ENCODE measurements at regions not wholly inside any gene's neighbourhood (a gene's known extent, or its start where the extent isn't known, plus 50 kb on each side); places are given as distances from the start of the nearest gene placed in this dataset.

DNA sequence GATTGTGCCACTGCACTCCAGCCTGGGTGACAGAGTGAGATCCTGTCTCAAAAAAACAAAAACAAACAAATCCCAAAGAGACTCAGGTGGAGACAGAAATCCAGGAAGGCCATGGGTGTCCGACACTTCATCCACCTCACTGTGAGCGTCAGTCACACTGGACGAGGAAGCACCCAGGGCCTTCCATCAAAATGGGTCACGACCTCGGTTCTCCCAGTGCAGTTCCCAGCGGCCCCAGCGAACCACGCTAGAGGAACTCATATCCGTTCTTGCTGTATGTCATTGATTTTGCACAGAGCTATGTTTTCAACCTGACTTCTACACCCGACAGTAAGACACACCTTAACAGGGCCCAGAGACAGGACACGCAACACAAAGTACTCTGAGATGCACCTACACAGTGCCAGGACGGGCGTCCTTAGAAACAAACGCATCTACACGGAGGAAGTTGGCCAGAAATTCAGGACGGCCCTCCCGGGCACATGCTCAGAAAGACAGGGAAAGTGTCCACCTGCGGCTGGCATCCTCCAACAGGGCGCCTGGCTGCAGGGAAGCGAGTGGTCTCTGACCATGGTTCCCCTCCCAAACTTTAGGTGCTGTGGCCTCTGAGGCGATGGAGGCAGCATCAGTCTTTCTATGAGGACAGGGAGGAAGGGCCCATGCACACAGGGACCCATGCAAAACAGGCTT, 410.5 kb downstream of the CTTN start:
- no peak for DNase-seq

GRCh38 chr11:70810133-70810532, 411.8 kb downstream of the CTTN start:
- DNase-seq, result no peak

- DNase-seq, result no peak
Observed at GRCh38 chr11:70810681-70811080, 412.4 kb downstream of the CTTN start.

DNA sequence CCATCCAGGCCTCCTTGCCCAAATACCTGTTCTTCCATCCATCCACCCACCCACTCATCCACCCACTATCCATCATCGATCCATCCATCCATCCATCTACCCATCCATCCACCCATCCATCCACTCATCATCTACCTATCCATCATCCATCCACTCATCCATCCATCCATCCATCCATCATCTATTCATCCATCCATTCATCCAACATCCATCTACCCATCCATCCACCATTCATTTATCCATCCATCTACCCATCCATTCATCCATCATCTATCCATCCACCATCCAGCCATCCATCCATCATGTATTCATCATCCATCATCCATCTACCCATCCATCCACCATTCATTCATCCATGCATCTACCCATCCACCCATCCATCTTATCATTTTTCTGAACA, 413.2 kb downstream of the CTTN start:
- DNase-seq, result no peak

DNA sequence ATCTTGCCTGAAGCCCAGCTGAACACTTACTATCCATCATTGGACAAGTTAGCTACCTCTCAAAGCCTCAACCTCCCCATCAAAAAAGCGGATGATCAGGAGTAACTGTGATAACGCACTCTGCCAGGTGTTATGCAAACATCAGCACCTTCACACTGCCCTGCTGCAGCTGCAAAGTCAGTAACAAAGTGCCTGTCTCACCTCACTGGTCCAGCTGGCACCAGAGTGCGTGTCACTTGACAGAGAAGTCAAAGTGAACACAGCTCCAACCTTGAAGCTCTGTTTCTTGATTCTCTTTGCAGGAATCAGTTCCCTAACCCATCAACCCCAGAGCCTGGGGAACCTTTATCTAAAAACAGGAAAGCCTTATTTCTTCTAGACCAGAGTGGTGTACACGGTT, 413.6 kb downstream of the CTTN start:
- no peak for DNase-seq

GRCh38 chr11:70812472-70812871, 414.1 kb downstream of the CTTN start:
- no peak for DNase-seq

GRCh38 chr11:70813651-70814050, 415.3 kb downstream of the CTTN start:
- no peak for DNase-seq

GRCh38 chr11:70815485-70815832, 417.1 kb downstream of the CTTN start:
- DNase-seq, result no peak

DNA sequence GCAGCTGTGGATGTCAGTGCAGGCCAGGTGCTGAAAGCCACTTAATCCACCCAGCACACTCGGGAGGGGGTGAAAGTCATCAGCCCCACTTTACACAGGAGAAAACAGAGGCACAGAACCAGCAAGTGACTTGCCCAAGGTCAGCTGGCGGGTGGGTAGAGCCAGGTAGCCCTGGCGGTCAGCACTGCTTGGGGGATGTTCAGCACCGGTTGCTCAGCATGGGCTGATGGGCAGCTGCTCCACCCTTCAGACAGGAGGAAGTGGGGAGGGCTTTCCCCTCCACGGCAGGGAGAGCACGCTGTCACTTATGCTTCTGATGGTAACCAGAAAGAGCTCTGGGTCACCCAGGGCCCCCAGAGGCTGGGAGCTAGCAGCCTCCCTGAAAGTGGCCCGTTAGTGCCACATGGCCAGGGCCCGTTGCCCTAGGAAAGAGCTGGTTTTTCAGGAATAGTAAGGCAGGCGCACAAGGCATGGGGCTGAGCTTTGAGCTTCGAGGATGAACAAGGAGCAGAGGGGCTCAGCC, 417.9 kb downstream of the CTTN start:
- no peak for DNase-seq

GRCh38 chr11:70818351-70818750, 420.0 kb downstream of the CTTN start:
- DNase-seq, result no peak

- no peak for DNase-seq
Observed at GRCh38 chr11:70819022-70819421, 420.7 kb downstream of the CTTN start.

DNA sequence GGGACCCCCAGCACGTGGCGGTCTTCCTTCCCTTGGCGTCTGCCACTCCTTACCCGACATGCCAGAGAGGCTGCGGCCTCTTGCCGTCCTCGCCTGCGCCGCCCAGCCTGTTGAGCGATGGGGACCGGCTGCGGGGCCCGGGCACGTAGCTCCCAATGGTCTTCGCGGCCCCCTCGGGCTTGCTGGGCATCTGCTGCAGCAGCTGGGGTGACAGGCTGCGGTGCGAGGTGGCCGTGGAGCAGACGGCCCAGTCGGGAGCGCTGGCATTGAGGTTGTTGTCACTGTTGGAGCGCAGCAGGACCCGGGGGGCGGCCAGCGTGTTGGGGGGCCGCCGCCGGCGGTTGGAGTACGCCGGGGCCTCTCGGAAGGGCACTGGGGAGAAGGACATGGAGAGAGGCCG, 422.0 kb downstream of the CTTN start:
- DNase-seq, result no peak

GRCh38 chr11:70820712-70821111, 422.4 kb downstream of the CTTN start:
- no peak for DNase-seq

GRCh38 chr11:70823771-70824170, 425.4 kb downstream of the CTTN start:
- no peak for DNase-seq

DNA sequence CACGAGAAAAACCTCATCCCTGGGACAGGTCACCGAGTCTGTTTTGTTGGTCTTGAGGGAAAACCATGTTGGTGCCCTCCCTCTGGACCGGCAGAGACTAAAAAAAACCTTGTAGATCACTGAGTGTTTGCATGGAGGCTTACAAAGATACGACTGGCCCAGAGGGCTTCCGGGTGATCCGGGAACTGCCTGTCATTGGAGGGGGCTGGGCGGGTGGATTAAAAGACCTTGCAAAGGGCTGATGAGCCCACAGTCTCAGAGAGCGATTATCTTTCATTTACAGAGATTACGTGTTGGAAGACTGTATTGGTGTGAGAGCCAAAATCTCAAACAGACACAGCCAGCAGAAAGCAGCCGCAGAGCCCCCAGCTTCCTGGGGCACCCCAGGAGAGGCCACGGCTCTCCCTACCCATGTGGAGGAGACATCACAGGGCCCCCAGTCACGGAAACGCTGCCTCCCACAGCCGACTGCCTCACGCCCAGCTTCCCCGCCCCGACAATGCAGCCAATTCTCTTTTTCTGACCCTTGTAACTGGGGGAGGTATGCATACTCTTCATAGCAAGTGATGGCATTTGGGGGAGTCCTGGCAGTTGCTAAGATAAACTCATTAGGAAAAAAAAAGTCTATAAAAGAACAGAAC, 426.4 kb downstream of the CTTN start:
- no peak for DNase-seq

- no peak for DNase-seq
Observed at GRCh38 chr11:70825893-70826540, 426.4 kb downstream of the SHANK2 start.

GRCh38 chr11:70826541-70827335, 425.6 kb downstream of the SHANK2 start:
- DNase-seq, result no peak

GRCh38 chr11:70828593-70829082, 423.7 kb downstream of the SHANK2 start:
- no peak for DNase-seq

DNA sequence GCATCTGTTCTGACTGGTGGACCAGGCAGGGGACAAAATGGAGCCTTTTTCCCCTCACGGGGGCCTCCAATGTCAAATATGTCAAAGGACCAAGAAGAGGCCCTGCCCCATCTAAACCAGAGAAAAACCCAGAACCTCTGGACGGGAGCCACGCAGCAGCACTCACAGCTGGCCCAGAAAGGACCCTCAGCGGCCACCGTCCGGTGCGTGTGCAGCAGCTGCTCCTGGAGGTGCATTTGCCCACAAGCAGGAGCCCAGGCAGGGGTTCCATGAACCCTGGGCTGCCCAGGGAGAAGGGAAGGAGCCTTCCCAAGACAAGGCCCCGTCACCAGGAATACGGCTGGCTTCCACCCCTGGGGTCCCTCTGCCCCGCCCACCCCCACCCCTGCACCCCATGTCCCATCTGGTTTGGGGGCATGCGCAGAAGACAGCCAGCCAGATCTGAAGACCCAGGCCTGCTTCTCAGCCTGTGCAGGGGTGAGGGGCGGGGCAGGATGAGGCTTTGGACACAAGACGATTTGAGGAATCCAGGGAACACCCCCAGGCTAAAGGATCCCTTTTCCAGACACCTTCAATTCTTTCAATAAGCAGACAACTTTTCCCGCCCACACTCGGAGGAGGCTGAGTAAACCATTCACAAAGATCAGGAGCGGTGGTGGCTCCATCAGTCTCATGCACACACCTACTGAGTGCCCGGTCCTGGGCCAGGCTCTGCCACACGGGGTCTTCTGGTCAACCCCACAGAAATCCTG, 423.1 kb downstream of the SHANK2 start:
- no peak for DNase-seq

GRCh38 chr11:70829886-70830272, 422.5 kb downstream of the SHANK2 start:
- no peak for DNase-seq

GRCh38 chr11:70833011-70833410, 419.4 kb downstream of the SHANK2 start:
- no peak for DNase-seq

- no peak for DNase-seq
Observed at GRCh38 chr11:70833554-70833953, 418.8 kb downstream of the SHANK2 start.
